ENCODE measurements at regions not wholly inside any gene's neighbourhood (a gene's known extent, or its start where the extent isn't known, plus 50 kb on each side); places are given as distances from the start of the nearest gene placed in this dataset.
"Not testable (repeated sequence)": the region's sequence is repeated elsewhere in the genome, so short reads cannot be mapped to it uniquely, and the experiment has no call there.

- DNase-seq: no peak
These were observed 181.2 kb upstream of the PDE10A start for GRCh38 chr6:165844232-165844631.

GRCh38 chr6:165843568-165844113, 180.6 kb upstream of the PDE10A start:
- no peak for DNase-seq

- DNase-seq: no peak
These were observed 180.1 kb upstream of the PDE10A start for GRCh38 chr6:165843121-165843520.

GRCh38 chr6:165842281-165842936, 179.4 kb upstream of the PDE10A start:
- DNase-seq: no peak

GRCh38 chr6:165841153-165841558, 178.1 kb upstream of the PDE10A start:
- no peak for DNase-seq

- DNase-seq: no peak
These were observed 175.1 kb upstream of the PDE10A start for GRCh38 chr6:165837948-165838745.

GRCh38 chr6:165836648-165837047, 173.6 kb upstream of the PDE10A start:
- DNase-seq: not testable (repeated sequence)

- no peak for DNase-seq
These were observed 172.4 kb upstream of the PDE10A start for GRCh38 chr6:165835410-165835851.

GRCh38 chr6:165834613-165835259, 171.7 kb upstream of the PDE10A start:
- DNase-seq: no peak

- no peak for DNase-seq
These were observed 170.3 kb upstream of the PDE10A start for GRCh38 chr6:165833355-165833754.

- no peak for DNase-seq
These were observed 168.9 kb upstream of the PDE10A start for GRCh38 chr6:165831812-165832510.

GRCh38 chr6:165830761-165831160, 167.7 kb upstream of the PDE10A start:
- DNase-seq: no peak

- DNase-seq: no peak
These were observed 166.3 kb upstream of the PDE10A start for GRCh38 chr6:165829376-165829775.

GRCh38 chr6:165827190-165827518, 164.1 kb upstream of the PDE10A start:
- DNase-seq: no peak

- no peak for DNase-seq
These were observed 163.6 kb upstream of the PDE10A start for GRCh38 chr6:165826487-165827189.

- DNase-seq: no peak
These were observed 162.3 kb upstream of the PDE10A start for GRCh38 chr6:165825256-165825815.

- DNase-seq: no peak
These were observed 160.7 kb upstream of the PDE10A start for GRCh38 chr6:165823609-165824326.

- DNase-seq: no peak
These were observed 159.5 kb upstream of the PDE10A start for GRCh38 chr6:165822501-165822900.

- no peak for DNase-seq
These were observed 158.7 kb upstream of the PDE10A start for GRCh38 chr6:165821754-165822153.

GRCh38 chr6:165820934-165821333, 157.9 kb upstream of the PDE10A start:
- no peak for DNase-seq

- DNase-seq: no peak
These were observed 157.4 kb upstream of the PDE10A start for GRCh38 chr6:165820407-165820806.
